NCI-H226 (cell line): ENCODE measurements at regions not wholly inside any gene's neighbourhood (a gene's known extent, or its start where the extent isn't known, plus 50 kb on each side); places are given as distances from the start of the nearest gene placed in this dataset.
"Not testable (repeated sequence)": the region's sequence is repeated elsewhere in the genome, so short reads cannot be mapped to it uniquely, and the experiment has no call there.

Source experiments
- DNase-seq: peaks from one replicate; pipeline ENCODE4 v3.0.0-alpha.2; 2015

DNA sequence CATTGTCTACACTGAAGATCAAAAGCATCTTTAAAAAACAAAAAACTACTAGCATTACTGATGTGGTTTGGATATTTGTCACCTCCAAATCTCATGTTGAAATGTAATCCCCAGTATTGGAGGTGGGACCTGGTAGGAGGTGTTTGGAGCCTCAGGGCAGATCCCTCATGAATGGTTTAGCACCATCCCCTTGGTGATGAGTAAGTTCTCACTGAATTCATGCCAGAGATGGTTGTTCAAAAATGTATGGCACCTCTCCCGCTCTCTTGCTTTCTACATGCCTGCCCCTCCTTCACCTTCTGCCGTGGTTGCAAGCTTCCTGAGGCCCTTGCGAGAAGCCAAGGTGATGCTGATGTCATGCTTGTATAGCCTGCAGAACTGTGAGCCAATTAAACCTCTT lies 136.6 kb upstream of the FHIT start:
- peak; percentile 9 for DNase-seq

GRCh38 chr3:61393480-61393947 lies 142.3 kb upstream of the FHIT start:
- DNase-seq: not testable (repeated sequence)

DNA sequence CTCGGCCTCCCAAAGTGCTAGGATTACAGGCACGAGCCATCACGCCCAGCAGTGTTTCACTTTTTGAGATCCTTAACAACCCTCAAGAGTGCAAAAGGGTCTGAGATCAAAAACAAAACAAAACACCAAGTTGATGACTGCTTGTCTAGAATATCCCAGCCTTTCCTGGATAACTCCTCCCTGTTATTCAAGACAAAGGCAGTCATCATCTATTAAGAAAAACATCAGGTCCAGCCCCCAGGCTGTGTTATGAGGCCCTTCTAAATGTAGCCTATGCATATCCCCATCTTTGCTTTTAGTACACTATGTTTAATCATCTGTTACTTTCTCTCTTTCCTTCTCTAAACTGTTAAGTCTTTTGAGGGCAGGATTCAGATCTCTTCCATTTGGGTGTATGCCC lies 150.1 kb upstream of the FHIT start:
- DNase-seq: no peak

GRCh38 chr3:61407397-61407796 lies 154.0 kb upstream of the PTPRG start:
- no peak for DNase-seq

GRCh38 chr3:61409638-61410037 lies 151.7 kb upstream of the PTPRG start:
- no peak for DNase-seq

GRCh38 chr3:61410358-61410757 lies 151.0 kb upstream of the PTPRG start:
- DNase-seq: not testable (repeated sequence)

- no peak for DNase-seq
Measured at GRCh38 chr3:61411009-61411662, 150.2 kb upstream of the PTPRG start.

DNA sequence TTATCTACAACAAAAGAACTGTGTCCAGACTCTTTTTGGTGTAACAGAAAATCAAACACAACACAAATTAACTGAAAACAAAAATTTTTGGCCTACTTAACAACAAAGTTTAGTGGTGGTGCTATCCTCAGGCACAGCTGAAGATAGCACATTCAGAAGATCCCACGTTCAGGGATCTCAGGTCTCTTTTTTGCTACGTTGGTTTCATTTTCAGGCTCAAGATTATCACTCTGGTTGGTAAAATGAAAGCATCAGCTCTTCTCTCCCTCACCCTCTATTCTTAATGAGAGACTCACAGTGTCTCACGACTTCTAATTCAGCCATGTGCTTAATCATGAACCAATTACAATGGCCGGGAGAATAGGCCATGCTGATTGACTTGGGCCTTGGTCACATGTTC lies 146.9 kb upstream of the PTPRG start:
- DNase-seq: no peak

GRCh38 chr3:61415201-61415600 lies 146.2 kb upstream of the PTPRG start:
- DNase-seq: no peak

DNA sequence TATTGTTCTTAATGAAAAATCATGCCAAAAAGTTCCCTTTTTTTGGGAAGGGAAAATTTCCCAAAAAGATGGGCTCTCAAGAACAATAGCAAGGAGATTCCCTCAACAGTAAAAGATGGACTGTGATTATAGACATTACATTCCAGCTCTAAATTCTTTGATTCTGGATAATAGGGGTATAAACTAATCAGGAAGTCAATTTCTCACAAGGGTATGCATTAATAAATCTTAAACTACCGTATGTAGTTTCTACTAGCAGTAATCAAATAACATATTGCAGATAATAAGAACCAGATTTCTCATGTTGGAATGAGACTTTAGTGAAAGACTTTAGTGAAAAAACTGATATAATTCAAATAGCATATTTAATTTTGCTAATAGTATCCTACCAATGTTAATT lies 144.8 kb upstream of the PTPRG start:
- no peak for DNase-seq

GRCh38 chr3:61417352-61417751 lies 144.0 kb upstream of the PTPRG start:
- no peak for DNase-seq

- no peak for DNase-seq
Measured at GRCh38 chr3:61420136-61420759, 141.1 kb upstream of the PTPRG start.

- DNase-seq: no peak
Measured at GRCh38 chr3:61422945-61423673, 138.3 kb upstream of the PTPRG start.

GRCh38 chr3:61425356-61425755 lies 136.0 kb upstream of the PTPRG start:
- DNase-seq: no peak

DNA sequence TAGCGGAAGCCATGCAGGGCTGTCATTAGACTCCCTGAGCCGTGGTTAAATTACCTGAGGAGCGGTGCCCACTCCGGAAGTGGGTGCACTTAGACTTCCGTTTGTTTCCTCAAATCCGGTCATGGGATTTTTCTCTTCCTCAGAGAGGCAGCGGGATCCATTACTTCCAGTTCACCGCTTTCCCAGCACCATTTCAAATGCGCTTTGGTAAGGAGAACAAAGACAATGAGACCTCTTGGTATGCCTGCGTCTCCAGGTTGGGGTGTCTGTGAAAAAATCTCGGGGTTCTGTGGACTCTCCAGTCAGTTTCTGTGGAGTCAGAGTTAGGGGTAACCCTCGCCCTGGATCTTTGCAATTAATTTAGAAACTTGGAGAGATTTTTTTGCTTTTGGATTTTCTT lies 132.3 kb upstream of the PTPRG start:
- no peak for DNase-seq

- not testable (repeated sequence) for DNase-seq
Measured at GRCh38 chr3:61434901-61435300, 126.5 kb upstream of the PTPRG start.

- not testable (repeated sequence) for DNase-seq
Measured at GRCh38 chr3:61435361-61435760, 126.0 kb upstream of the PTPRG start.

DNA sequence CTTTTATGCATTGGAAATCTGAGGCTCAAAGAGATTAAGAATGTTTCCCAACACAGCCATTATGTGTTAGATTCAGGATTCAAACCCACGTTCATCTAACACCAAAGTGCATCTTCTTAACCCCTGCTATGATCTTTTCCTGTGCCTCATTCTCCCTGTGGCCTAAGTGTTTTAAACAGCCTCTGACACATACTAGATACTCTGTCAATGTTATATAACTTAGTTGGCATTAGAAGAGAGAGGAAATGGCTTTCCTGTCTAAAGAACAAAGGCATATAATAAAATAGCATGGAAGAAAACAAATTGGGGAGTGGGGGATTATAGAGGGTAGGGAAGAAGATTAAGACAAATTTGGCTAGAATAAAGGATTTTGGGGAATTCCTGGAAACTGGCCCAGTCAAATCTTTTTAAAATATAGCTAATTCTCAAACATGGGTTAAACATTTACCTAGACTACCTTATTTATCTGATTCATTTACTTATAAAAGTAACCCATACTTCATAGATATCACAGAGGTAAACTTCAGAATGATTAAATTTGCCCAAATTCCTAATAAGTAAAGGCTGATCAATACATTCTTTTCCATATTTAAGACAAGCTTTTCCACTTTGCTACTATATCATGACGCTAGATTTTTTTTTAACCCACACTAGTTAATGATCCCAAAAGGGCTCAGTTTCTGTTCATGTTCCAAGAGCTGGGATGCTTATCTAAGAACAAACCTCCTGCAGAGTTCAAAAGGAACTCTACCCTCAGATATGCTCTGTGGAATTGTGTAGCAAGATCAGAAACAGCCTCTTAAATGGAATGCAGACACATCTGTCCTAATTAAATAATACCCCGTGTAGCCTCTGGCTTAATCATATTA lies 122.9 kb upstream of the PTPRG start:
- no peak for DNase-seq

- no peak for DNase-seq
Measured at GRCh38 chr3:61439122-61439458, 122.3 kb upstream of the PTPRG start.

DNA sequence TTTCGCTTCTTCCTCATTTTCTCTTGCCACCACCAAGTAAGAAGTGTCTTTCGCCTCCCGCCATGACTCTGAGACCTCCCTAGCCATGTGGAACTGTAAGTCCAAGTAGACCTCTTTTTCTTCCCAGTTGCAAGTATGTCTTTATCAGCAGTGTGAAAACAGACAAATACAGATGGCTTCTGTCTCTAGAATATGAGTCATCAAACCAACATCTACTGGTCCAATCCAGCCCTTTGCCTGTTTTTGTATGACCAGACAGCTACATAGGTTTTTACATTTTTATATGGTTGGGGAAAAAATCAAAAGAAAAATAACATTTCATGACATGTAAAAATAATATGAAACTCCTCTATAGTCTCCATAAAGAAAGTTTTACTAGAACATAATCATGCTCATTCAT lies 118.7 kb upstream of the PTPRG start:
- DNase-seq: no peak

DNA sequence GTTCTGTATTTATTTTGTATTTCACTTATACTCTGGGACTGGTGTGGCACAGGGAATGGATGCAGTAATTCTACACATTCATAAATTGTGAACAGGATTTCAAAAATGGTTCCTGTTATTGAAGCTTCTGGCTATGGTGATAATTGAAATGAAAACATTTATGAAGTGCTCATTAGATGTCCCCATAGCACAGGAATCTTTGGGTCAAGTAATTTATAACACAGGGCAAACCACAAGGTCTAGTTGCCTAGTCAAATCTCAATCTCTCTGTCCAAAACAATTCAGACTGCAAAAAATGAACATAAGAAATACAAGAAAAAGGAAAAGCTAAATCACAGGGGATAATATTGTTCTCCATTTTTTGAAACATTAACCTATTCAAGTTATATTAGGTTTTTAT lies 117.5 kb upstream of the PTPRG start:
- DNase-seq: no peak

- DNase-seq: no peak
Measured at GRCh38 chr3:61444782-61445181, 116.6 kb upstream of the PTPRG start.

- DNase-seq: no peak
Measured at GRCh38 chr3:61445924-61446323, 115.4 kb upstream of the PTPRG start.
